ENCODE measurements at regions not wholly inside any gene's neighbourhood (a gene's known extent, or its start where the extent isn't known, plus 50 kb on each side); places are given as distances from the start of the nearest gene placed in this dataset.

DNA sequence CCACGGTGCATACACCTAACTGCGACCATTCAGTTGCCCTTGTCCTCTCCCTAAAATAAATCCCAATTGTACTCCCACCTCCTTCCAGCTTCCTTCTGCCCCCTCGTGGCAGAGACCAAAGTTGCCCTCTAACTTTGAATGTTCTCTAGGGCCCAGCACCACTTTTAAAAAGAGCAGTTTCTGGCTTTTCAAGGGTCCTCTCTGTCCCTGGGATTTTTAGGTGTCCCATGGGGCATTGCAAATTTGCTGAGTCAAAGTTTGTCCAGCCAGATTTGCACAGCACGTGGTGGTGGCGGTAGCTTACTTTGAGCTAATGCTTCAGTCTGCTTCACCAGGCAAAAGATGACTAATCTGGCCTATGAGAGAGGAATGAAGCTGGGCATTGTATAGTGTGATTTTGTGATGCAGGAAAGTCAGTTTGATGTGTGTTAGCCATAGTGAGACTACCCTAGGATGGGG is 100.2 kb downstream of the PERP start:
- no peak for DNase-seq (ENCODE audit: low spot score)

GRCh38 chr6:138008791-138009190 is 98.4 kb downstream of the PERP start:
- DNase-seq (ENCODE audit: low spot score): no peak

GRCh38 chr6:138011413-138011812 is 95.8 kb downstream of the PERP start:
- DNase-seq (ENCODE audit: low spot score): no peak

DNA sequence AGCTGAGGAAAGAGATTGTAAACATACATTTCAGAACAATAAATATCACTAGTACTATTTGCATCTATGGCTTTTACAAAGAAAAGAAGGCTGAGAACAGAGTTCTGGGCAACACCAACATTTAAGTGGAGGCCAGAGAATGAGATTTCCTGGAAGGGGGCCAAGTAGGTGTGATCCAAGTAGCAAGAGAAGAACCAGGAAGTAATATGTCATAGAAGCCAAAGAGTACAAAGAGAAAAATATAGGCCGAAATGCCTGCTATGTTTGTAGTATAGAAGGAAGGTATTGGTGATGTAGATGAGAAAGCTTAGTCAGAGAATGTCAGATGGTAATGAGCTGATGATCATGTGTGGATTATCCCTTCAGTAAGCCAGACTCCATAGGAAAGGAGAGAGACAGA is 94.5 kb downstream of the PERP start:
- peak; percentile 35 for DNase-seq (ENCODE audit: low spot score)

- no peak for DNase-seq (ENCODE audit: low spot score)
These were observed 93.3 kb downstream of the PERP start for GRCh38 chr6:138013959-138014358.

DNA sequence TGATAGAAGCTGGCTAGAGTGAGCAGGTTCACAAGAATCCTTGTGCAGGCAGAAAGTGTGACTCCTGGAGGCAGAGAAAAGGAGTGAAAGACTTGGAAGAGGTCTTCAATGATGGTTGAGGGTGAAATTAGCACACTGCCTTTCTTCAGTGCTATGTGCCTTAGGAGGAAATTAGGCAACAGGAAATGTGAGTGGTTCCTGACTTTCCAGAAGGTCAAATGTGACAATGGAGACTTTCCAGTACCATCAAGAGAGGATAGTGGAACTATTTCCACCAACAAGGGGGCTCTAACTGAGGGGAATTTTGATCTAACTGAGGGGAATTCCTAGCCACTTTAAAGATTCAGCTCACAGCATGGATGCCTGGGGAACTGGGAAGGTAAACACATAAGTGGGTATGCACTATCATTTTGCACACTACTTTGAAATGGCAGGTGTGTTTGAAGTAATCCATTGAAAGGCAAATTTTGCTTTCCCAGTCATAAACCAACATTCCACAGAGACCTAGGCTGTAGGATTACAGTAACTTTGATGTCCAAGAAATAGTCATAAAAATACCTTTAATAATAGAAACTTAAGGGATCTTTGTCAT is 90.0 kb downstream of the PERP start:
- no peak for DNase-seq (ENCODE audit: low spot score)

DNA sequence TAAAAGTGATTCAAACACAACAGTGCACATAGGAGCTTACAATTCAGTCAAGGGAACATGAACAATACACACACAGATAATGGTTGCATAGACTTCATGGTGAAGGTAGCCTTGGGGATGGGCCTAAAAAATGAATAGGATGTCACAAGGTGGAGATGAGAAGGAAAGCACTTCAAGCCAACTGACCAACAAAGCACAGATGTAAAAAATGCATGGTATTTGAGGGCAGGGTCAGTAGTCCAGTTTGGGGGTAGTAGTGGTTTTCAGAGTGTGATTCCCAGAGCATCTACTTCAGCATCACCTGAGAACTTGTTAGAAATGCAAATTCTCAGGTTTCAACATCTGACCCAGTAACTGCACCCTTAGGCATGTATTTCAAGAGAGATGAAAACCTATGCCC is 88.9 kb downstream of the PERP start:
- DNase-seq (ENCODE audit: low spot score): no peak

DNA sequence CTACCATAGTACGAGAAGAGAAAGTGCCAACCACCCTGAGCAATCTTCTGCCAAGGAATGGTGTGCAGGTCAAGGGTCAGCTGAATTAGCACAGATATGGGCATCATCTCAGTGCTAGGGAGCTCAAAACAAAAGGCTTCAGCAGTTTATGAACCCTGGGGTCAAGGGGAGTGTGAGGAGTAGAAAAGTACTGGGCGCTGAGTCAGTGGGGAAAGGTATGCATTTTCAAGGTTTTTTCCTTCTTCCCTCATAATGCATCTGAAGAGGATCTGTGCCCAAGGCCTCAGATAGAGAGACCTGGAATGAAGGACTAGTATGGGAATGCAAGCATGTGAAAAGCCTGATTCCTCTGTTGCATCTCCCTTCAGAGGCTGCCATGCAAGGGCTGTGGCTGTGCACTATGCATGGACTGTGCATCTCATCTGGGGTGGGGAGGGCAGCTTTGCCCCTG is 81.7 kb downstream of the PERP start:
- no peak for DNase-seq (ENCODE audit: low spot score)

DNA sequence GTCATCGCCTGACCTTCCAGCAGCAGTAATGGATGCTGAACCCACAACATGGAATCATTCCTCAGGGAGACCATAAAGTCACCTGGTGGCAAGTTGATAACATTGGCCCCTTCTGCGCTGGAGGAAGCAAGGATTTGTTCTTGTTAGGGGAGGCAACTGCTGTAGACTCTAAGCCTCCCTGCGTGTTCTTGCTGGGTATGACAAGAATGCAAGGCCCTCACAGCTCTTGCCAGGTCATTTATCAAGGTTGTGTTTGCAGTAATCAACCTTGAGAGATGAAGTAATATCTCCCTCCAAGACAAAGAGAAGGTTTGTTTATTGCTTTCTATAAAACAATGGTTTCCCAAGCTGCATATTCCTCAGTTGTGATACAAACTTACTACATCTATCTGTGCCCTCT is 80.9 kb downstream of the PERP start:
- no peak for DNase-seq (ENCODE audit: low spot score)

- DNase-seq (ENCODE audit: low spot score): no peak
These were observed 78.3 kb downstream of the PERP start for GRCh38 chr6:138028893-138029292.

DNA sequence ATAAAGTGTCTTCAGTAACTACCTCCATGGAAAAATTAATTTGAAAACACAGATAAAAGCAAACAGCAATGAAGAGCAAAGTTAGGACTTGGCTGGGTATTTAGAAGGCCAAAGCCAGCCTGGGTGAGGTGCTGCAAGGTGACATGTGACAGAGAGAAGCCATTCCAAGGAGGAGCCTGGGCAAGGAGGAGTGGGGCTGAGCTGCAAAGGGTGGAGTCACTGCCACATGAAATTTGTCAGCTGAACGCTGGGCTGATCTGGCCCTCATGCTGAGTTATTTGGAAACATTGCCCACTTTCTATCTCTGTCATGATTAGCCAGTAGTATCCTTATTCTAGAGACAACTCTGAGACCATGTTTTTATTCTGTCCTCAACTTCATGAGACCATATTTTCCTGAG is 76.3 kb downstream of the PERP start:
- DNase-seq (ENCODE audit: low spot score): no peak

- no peak for DNase-seq (ENCODE audit: low spot score)
These were observed 75.8 kb downstream of the PERP start for GRCh38 chr6:138031417-138031816.

DNA sequence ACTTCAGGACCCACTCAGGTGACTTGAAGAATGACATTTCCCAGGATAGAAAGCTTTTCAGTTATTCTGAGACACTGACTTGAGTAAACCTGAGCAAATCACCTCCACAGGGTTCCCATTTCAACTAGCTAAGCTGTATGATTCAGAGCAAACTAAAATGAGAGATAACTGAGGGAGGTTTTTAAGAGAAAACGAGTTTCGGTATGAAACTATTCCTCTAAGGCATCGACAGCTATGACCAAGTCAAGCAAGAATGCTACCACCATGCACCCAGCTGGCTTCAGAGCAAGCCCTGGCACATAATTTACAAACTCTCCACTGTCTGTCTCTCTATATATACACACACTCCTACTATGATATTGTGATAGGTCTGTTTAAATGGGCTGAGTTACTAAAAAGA is 75.4 kb downstream of the PERP start:
- DNase-seq (ENCODE audit: low spot score): no peak

- no peak for DNase-seq (ENCODE audit: low spot score)
These were observed 74.6 kb downstream of the PERP start for GRCh38 chr6:138032571-138032970.

DNA sequence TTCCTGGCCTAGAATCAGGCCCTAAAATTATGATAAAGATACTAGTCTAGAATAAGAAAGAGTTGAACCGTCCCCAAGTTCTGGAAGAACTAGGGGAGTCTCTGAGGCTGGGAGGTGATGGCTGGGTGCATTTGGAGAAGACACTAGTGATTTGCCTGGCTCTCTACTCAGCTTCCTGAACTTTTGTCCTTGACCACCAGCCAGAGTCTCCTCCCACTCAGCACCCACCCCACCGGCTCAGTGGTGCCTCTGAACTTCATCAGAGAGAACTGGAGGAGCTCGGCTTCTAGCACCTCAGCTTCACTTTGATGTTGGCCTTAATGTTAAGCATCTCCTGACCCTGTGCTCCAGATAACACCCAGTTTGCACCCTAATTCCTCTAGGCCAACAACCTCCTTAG is 73.0 kb downstream of the PERP start:
- no peak for DNase-seq (ENCODE audit: low spot score)

DNA sequence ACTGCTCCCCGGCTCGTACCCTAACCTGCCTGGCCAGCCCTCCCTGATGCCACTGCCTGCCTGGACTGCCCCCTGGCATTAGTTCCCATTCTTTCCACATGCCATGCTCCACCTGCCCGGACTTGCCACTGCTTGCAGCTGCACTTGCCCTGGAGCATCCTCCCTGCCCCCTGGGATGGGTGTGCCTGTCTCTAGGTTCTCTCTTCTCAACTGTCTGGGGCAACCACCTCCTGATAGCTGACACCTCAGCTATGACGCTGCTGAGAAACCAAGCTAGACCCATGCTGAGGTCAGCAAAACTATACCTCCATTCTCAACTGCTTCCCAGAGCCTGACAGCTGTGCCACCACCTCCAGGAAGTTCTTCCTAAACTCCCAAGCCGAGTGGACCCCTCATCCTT is 72.1 kb downstream of the PERP start:
- no peak for DNase-seq (ENCODE audit: low spot score)

DNA sequence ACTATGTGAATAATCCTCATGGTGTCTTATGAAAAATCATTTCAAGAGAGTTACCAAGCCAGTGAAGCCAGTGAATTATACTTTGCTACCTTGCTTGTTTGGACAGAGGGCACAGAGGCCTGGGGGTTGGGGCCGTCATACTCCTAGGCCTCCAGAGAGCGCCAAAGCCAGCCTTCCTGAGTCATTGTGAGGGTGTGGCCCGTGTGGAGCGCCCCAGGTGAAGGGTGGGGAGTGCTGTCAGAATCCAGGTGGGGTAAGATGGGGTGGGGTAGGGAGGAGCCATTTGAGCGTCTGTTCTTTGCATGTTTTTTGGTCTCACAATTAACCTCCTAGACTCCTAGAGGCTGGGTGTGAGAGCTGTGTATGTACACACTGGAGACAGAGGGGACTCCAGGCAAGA is 71.1 kb downstream of the PERP start:
- DNase-seq (ENCODE audit: low spot score): peak; percentile 16

- no peak for DNase-seq (ENCODE audit: low spot score)
These were observed 70.2 kb downstream of the PERP start for GRCh38 chr6:138037009-138037504.

GRCh38 chr6:138038142-138038870 is 68.9 kb downstream of the PERP start:
- no peak for DNase-seq (ENCODE audit: low spot score)

Data from mucosa of gallbladder (tissue), 1 donor.